ENCODE measurements at regions not wholly inside any gene's neighbourhood (a gene's known extent, or its start where the extent isn't known, plus 50 kb on each side); places are given as distances from the start of the nearest gene placed in this dataset.

DNA sequence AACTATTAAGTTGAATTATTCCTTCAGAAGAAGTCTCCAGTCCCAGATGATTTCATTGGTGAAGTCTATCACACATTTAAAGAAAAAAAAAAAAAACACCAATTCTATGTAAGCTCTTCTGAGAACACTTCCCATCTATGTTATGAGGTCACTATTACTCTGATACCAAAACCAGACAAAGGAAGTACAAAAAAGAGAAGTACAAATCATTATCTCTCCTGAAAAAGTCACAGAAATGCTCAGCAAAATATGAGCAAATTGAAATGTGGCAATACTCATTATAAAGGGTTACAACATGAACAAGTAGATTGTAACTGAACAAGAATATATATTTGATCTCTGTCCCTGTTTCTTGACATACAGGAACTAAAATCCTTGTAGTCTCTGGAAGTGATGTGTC lies 280.4 kb downstream of the TLE1 start:
- no peak overlapping the region for H3K23ac ChIP-seq (ENCODE audit: insufficient read length)
- H3K36me3 ChIP-seq (ENCODE audit: control insufficient read depth in 2 of 4, insufficient read depth in 4 of 4, low read length in 3 of 4) = no peaks in the 10 kb centered on the region
- no peak overlapping the region for H2BK5ac ChIP-seq (ENCODE audit: low read depth, low read length)
- H3K56ac ChIP-seq (replicated peaks; ENCODE audit: insufficient read length, low read depth, low read length) = no peak overlapping the region
- H3K27me3 ChIP-seq (replicated peaks in 1 of 4; ENCODE audit: control insufficient read depth in 3 of 4, extremely low read depth in 1 of 4, insufficient read depth in 3 of 4, low read length in 3 of 4) = no peaks in the 10 kb centered on the region
- no peak overlapping the region for H4K91ac ChIP-seq (replicated peaks; ENCODE audit: insufficient read length, low read length)
- no peak overlapping the region for H2BK12ac ChIP-seq (ENCODE audit: low read depth, low read length)
- H3K23me2 ChIP-seq (ENCODE audit: low read depth, low read length) = no peaks in the 10 kb centered on the region
- no peak overlapping the region for H2AK5ac ChIP-seq (ENCODE audit: low read depth, low read length)
- H3K4ac ChIP-seq (replicated peaks; ENCODE audit: insufficient read length, low read depth, low read length) = no peak overlapping the region
- H3K9me3 ChIP-seq (ENCODE audit: insufficient read depth in 2 of 2, low read depth in 1 of 2, low read length in 1 of 2) = 0 out of 4 replicates have a peak, but pooled peaks cover 0 to 3% of the 10 kb centered on the region in 2 experiments
- no peak for FAIRE-seq
- no peak for DNase-seq (ENCODE audit: low read depth in 1 of 2, low spot score in 2 of 2)
- no peaks in the 10 kb centered on the region for H3K4me1 ChIP-seq (replicated peaks in 1 of 4; ENCODE audit: control insufficient read depth in 3 of 4, insufficient read depth in 4 of 4, low read length in 3 of 4)
- H2BK120ac ChIP-seq (replicated peaks; ENCODE audit: low read depth, low read length) = no peak overlapping the region
- H3K79me1 ChIP-seq (ENCODE audit: low read depth, low read length) = no peaks in the 10 kb centered on the region
- H3K4me3 ChIP-seq (ENCODE audit: extremely low read depth in 1 of 4, insufficient read depth in 2 of 4, low read depth in 3 of 4, low read length in 4 of 4) = no peak overlapping the region
- H3K9ac ChIP-seq (replicated peaks in 1 of 4; ENCODE audit: extremely low read depth in 1 of 4, low read depth in 3 of 4, low read length in 3 of 4) = no peak overlapping the region
- no peaks in the 10 kb centered on the region for H4K20me1 ChIP-seq (replicated peaks in 1 of 2; ENCODE audit: control insufficient read depth in 1 of 2, insufficient read depth in 2 of 2, low read length in 2 of 2)
- no peak overlapping the region for H3K14ac ChIP-seq (ENCODE audit: insufficient read length)
- no peak overlapping the region for H3K4me2 ChIP-seq (ENCODE audit: insufficient read depth in 1 of 2, low read depth in 2 of 2, low read length in 2 of 2)
- no peak overlapping the region for H3K18ac ChIP-seq (ENCODE audit: extremely low read depth, low read length)
- H2BK20ac ChIP-seq (ENCODE audit: low read length) = no peak overlapping the region
- no peak overlapping the region for H2BK15ac ChIP-seq (ENCODE audit: low read length)
- no peaks in the 10 kb centered on the region for H3K79me2 ChIP-seq (ENCODE audit: control insufficient read depth in 1 of 2, insufficient read depth in 2 of 2, low read length in 2 of 2)
- POLR2A ChIA-PET (ENCODE audit: partially characterized antibody) = no interaction called here
- CTCF ChIA-PET (ENCODE audit: partially characterized antibody) = no interaction called here
- H4K8ac ChIP-seq (ENCODE audit: extremely low read depth, insufficient read depth, low read length) = no peak overlapping the region
- H4K5ac ChIP-seq (ENCODE audit: insufficient read length, low read depth, low read length) = no peak overlapping the region
- H3K27ac ChIP-seq (ENCODE audit: low read depth, low read length) = no peak overlapping the region
- no peak overlapping the region for H2AFZ ChIP-seq (ENCODE audit: low read length)
- TF ChIP-seq PHF8 (conservative IDR thresholded peaks at IDR 0.05; ENCODE audit: low read depth, low read length) (no peak), NANOG (IDR thresholded peaks at IDR 0.05; ENCODE audit: insufficient read depth, low read depth, low read length, poor library complexity, severe bottlenecking) (no peak), TCF12 (IDR thresholded peaks at IDR 0.05; ENCODE audit: low read depth, low read length) (no peak), SAP30 (IDR thresholded peaks at IDR 0.05; ENCODE audit: insufficient read depth, insufficient replicate concordance, low read length) (no peak), EP300 (IDR thresholded peaks at IDR 0.05; ENCODE audit: borderline replicate concordance in 1 of 2, low read depth in 2 of 2, low read length in 2 of 2) (no peak), SIN3A (conservative IDR thresholded peaks at IDR 0.05 in 1 of 2, IDR thresholded peaks at IDR 0.05 in 1 of 2; ENCODE audit: low read depth in 1 of 2, low read length in 2 of 2) (no peak), RAD21 (IDR thresholded peaks at IDR 0.05 in 1 of 2, conservative IDR thresholded peaks at IDR 0.05 in 1 of 2; ENCODE audit: low read depth in 2 of 2, low read length in 2 of 2) (no peak), EZH2 (IDR thresholded peaks at IDR 0.05; ENCODE audit: low read depth, low read length, severe bottlenecking) (no peak), GTF2F1 (IDR thresholded peaks at IDR 0.05; ENCODE audit: borderline replicate concordance, low read depth, low read length) (no peak), YY1 (IDR thresholded peaks at IDR 0.05; ENCODE audit: low read depth, low read length) (no peak), NRF1 (IDR thresholded peaks at IDR 0.05; ENCODE audit: low read depth, low read length) (no peak), CTCF (IDR thresholded peaks at IDR 0.05; ENCODE audit: control extremely low read depth in 1 of 3, insufficient read depth in 1 of 3, low read depth in 1 of 3, low read length in 3 of 3) (no peak)
